ENCODE measurements at regions not wholly inside any gene's neighbourhood (a gene's known extent, or its start where the extent isn't known, plus 50 kb on each side); places are given as distances from the start of the nearest gene placed in this dataset.

- no peaks in the 10 kb centered on the region for H3K27me3 Mint-ChIP-seq (ENCODE audit: low read depth)
- H3K36me3 Mint-ChIP-seq, result no peaks in the 10 kb centered on the region
- TF ChIP-seq IRF2 (CRISPR knock-in tag; IDR thresholded peaks at IDR 0.05; ENCODE audit: borderline replicate concordance, low read depth) (no peak), SP1 (CRISPR knock-in tag; conservative IDR thresholded peaks at IDR 0.05) (no peak), NFE2L1 (CRISPR knock-in tag; IDR thresholded peaks at IDR 0.05) (no peak), ZNF512 (CRISPR knock-in tag; IDR thresholded peaks at IDR 0.05; ENCODE audit: borderline replicate concordance) (no peak), ZNF396 (CRISPR knock-in tag; IDR thresholded peaks at IDR 0.05; ENCODE audit: borderline replicate concordance) (no peak), ZNF232 (CRISPR knock-in tag; IDR thresholded peaks at IDR 0.05) (no peak), ZNF263 (CRISPR knock-in tag; IDR thresholded peaks at IDR 0.05; ENCODE audit: low read depth) (no peak), ETV6 (CRISPR knock-in tag; IDR thresholded peaks at IDR 0.05) (no peak), ZNF121 (CRISPR knock-in tag; IDR thresholded peaks at IDR 0.05) (no peak), ZNF219 (CRISPR knock-in tag; IDR thresholded peaks at IDR 0.05; ENCODE audit: borderline replicate concordance) (no peak)
- TF ChIP-seq, protein P1, sequence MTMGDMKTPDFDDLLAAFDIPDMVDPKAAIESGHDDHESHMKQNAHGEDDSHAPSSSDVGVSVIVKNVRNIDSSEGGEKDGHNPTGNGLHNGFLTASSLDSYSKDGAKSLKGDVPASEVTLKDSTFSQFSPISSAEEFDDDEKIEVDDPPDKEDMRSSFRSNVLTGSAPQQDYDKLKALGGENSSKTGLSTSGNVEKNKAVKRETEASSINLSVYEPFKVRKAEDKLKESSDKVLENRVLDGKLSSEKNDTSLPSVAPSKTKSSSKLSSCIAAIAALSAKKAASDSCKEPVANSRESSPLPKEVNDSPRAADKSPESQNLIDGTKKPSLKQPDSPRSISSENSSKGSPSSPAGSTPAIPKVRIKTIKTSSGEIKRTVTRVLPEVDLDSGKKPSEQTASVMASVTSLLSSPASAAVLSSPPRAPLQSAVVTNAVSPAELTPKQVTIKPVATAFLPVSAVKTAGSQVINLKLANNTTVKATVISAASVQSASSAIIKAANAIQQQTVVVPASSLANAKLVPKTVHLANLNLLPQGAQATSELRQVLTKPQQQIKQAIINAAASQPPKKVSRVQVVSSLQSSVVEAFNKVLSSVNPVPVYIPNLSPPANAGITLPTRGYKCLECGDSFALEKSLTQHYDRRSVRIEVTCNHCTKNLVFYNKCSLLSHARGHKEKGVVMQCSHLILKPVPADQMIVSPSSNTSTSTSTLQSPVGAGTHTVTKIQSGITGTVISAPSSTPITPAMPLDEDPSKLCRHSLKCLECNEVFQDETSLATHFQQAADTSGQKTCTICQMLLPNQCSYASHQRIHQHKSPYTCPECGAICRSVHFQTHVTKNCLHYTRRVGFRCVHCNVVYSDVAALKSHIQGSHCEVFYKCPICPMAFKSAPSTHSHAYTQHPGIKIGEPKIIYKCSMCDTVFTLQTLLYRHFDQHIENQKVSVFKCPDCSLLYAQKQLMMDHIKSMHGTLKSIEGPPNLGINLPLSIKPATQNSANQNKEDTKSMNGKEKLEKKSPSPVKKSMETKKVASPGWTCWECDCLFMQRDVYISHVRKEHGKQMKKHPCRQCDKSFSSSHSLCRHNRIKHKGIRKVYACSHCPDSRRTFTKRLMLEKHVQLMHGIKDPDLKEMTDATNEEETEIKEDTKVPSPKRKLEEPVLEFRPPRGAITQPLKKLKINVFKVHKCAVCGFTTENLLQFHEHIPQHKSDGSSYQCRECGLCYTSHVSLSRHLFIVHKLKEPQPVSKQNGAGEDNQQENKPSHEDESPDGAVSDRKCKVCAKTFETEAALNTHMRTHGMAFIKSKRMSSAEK (CRISPR knock-in tag; IDR thresholded peaks at IDR 0.05; ENCODE audit: borderline replicate concordance), result no peak
- TF ChIP-seq, protein P2, sequence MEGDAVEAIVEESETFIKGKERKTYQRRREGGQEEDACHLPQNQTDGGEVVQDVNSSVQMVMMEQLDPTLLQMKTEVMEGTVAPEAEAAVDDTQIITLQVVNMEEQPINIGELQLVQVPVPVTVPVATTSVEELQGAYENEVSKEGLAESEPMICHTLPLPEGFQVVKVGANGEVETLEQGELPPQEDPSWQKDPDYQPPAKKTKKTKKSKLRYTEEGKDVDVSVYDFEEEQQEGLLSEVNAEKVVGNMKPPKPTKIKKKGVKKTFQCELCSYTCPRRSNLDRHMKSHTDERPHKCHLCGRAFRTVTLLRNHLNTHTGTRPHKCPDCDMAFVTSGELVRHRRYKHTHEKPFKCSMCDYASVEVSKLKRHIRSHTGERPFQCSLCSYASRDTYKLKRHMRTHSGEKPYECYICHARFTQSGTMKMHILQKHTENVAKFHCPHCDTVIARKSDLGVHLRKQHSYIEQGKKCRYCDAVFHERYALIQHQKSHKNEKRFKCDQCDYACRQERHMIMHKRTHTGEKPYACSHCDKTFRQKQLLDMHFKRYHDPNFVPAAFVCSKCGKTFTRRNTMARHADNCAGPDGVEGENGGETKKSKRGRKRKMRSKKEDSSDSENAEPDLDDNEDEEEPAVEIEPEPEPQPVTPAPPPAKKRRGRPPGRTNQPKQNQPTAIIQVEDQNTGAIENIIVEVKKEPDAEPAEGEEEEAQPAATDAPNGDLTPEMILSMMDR (IDR thresholded peaks at IDR 0.05), result no peak
- H3K27ac Mint-ChIP-seq, result no peak overlapping the region
- ATAC-seq, result no peak
- no peaks in the 10 kb centered on the region for H3K9me3 Mint-ChIP-seq
- no peaks in the 10 kb centered on the region for H3K4me1 Mint-ChIP-seq
- ChIA-PET CTCF (no interaction called here), POLR2A (no interaction called here)
- DNase-seq (ENCODE audit: low spot score), result no peak
- H3K4me3 Mint-ChIP-seq, result no peak overlapping the region
Observed at GRCh38 chr2:156908825-156909224, 348.7 kb upstream of the GALNT5 start.

GRCh38 chr2:156909983-156910382, 347.5 kb upstream of the GALNT5 start:
- TF ChIP-seq IRF1 (CRISPR knock-in tag; IDR thresholded peaks at IDR 0.05) (no peak), ATF2 (CRISPR knock-in tag; IDR thresholded peaks at IDR 0.05; ENCODE audit: borderline replicate concordance, low read depth) (no peak), TP53 (CRISPR knock-in tag; IDR thresholded peaks at IDR 0.05) (no peak), ZNF512 (CRISPR knock-in tag; IDR thresholded peaks at IDR 0.05; ENCODE audit: borderline replicate concordance) (no peak), CBFB (CRISPR knock-in tag; IDR thresholded peaks at IDR 0.05; ENCODE audit: low read depth) (no peak)
- TF ChIP-seq, protein P3, sequence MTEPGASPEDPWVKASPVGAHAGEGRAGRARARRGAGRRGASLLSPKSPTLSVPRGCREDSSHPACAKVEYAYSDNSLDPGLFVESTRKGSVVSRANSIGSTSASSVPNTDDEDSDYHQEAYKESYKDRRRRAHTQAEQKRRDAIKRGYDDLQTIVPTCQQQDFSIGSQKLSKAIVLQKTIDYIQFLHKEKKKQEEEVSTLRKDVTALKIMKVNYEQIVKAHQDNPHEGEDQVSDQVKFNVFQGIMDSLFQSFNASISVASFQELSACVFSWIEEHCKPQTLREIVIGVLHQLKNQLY (CRISPR knock-in tag; IDR thresholded peaks at IDR 0.05), result no peak
- TF ChIP-seq, protein P4, sequence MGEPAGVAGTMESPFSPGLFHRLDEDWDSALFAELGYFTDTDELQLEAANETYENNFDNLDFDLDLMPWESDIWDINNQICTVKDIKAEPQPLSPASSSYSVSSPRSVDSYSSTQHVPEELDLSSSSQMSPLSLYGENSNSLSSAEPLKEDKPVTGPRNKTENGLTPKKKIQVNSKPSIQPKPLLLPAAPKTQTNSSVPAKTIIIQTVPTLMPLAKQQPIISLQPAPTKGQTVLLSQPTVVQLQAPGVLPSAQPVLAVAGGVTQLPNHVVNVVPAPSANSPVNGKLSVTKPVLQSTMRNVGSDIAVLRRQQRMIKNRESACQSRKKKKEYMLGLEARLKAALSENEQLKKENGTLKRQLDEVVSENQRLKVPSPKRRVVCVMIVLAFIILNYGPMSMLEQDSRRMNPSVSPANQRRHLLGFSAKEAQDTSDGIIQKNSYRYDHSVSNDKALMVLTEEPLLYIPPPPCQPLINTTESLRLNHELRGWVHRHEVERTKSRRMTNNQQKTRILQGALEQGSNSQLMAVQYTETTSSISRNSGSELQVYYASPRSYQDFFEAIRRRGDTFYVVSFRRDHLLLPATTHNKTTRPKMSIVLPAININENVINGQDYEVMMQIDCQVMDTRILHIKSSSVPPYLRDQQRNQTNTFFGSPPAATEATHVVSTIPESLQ (CRISPR knock-in tag; IDR thresholded peaks at IDR 0.05), result no peak
- DNase-seq (ENCODE audit: low spot score) (no peak), ATAC-seq (no peak)
- no peaks in the 10 kb centered on the region for H3K27me3 Mint-ChIP-seq (ENCODE audit: low read depth)
- ChIA-PET CTCF (no interaction called here), POLR2A (no interaction called here)
- H3K4me3 Mint-ChIP-seq, result no peak overlapping the region
- no peaks in the 10 kb centered on the region for H3K36me3 Mint-ChIP-seq
- no peaks in the 10 kb centered on the region for H3K4me1 Mint-ChIP-seq
- peaks cover under 1% of the 10 kb centered on the region; the same call in 1 of the 2 replicates for H3K9me3 Mint-ChIP-seq
- H3K27ac Mint-ChIP-seq, result no peak overlapping the region
